ENCODE measurements at regions not wholly inside any gene's neighbourhood (a gene's known extent, or its start where the extent isn't known, plus 50 kb on each side); places are given as distances from the start of the nearest gene placed in this dataset.
"Not testable (repeated sequence)": the region's sequence is repeated elsewhere in the genome, so short reads cannot be mapped to it uniquely, and the experiment has no call there.

DNA sequence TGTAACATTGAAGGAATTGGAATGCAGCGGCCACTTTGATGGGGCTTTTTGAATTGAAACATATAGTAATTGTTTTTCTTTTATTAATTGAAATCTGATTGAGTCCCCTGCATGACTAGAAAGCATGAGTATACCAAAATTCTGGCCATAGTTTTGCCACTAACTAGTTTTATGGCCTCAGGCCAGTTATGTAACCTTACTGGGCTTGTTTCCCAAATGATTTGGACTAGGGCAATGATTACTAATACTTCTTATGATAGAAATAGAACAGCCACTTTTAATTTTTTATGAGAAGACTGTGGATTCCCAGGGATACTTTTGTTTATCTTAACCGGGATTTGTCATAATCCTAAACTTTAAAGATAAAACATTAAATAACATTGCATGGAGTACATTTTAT, 106.9 kb upstream of the GOLGA6L4 start:
- not testable (repeated sequence) for H3K4me1 ChIP-seq (ENCODE audit: control insufficient read depth, insufficient read depth, low read length); H3K27me3 ChIP-seq (ENCODE audit: control insufficient read depth, insufficient read depth, low read length); H3K4me3 ChIP-seq (ENCODE audit: low read depth, low read length); H3K36me3 ChIP-seq (ENCODE audit: control insufficient read depth, insufficient read depth, low read length); H3K9ac ChIP-seq (ENCODE audit: low read depth, low read length); H3K9me3 ChIP-seq (ENCODE audit: control insufficient read depth, insufficient read depth, low read length)

DNA sequence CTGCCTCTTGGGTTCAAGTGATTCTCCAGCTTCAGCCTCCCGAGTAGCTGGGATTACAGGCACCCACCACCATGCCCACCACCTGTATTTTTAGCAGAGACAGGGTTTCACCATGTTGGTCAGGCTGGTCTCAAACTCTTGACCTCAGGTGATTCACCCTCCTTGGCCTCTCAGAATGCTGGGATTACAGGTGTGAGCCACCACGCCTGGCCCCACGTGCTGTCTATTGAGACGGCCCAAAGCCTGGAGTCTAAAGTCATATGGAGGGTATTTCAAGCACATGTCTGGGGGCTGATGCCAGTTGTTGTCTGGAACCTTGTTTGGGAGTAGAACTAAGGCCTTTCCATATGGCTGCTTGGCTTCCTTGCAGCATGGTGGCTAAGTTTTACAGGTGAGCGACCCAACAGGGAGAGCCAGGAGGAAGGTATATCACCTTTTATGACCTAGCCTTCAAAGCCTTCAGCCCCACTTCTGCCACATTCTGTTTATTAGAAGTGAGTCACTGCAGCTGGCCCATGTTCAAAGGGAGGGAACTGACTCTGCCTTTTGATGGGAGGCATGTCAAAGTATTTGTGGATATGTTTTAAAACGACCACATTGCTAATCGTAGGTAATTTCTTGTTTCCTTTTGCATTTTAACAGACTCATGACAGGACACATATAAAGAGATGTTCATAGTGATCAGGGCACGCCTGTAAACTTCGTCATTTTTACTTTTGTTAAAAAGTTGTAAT, 105.3 kb upstream of the GOLGA6L4 start:
- not testable (repeated sequence) for H3K27me3 ChIP-seq (ENCODE audit: control insufficient read depth, insufficient read depth, low read length); H3K9me3 ChIP-seq (ENCODE audit: control insufficient read depth, insufficient read depth, low read length); H3K36me3 ChIP-seq (ENCODE audit: control insufficient read depth, insufficient read depth, low read length); H3K4me3 ChIP-seq (ENCODE audit: low read depth, low read length); H3K4me1 ChIP-seq (ENCODE audit: control insufficient read depth, insufficient read depth, low read length); H3K9ac ChIP-seq (ENCODE audit: low read depth, low read length)

DNA sequence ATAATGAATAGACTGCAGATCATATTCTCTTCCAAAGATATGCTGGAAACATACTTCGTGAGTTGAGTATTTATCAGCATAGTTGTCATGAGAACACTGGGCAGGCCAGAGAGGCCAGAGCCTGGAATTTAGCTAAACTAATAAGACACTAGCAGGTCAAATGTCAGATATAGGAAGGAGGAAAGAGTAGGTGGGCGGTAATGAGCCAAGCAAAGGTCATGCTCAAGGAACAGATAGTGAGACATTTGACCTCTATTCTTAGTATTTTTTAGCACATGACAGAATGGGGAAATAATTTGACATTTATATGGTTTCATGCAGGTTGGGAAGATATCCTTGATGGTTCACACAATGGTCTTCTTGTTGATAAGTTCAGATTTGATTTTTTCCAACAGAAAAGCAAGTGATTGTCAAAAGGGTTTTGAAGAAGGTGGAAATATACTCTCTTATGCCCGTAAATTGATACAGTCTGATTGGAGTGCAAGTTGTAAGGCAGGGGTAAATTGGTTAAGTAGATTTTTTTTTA, 99.6 kb upstream of the GOLGA6L4 start:
- H3K4me3 ChIP-seq (ENCODE audit: low read depth, low read length); H3K9me3 ChIP-seq (ENCODE audit: control insufficient read depth, insufficient read depth, low read length); H3K4me1 ChIP-seq (ENCODE audit: control insufficient read depth, insufficient read depth, low read length); H3K36me3 ChIP-seq (ENCODE audit: control insufficient read depth, insufficient read depth, low read length); H3K27me3 ChIP-seq (ENCODE audit: control insufficient read depth, insufficient read depth, low read length); H3K9ac ChIP-seq (ENCODE audit: low read depth, low read length): not testable (repeated sequence)

DNA sequence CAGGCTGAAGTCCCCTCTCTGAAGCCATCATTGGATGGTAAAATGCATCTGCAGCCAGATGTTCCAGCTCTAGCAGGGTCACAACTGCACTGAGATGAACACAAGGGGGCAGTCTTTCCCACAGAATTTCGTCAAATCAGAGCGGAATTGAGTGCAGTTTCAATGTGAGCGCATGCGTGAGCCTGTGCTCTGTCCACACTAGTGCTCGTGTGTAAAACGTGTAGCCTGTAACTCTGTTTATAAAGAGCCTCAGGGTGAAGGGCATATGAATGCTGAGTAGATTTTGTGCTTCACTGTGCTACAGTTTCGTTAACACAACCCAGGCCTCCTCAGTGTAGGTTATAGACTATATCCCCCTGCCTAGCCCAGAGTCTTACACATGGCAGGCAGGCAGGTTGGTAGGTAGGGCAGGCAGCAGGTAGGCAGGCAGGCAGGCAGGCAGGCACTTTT, 92.7 kb upstream of the GOLGA6L4 start:
- no peaks in the 10 kb centered on the region for H3K9me3 ChIP-seq (ENCODE audit: control insufficient read depth, insufficient read depth, low read length)
- no peak overlapping the region for H3K9ac ChIP-seq (ENCODE audit: low read depth, low read length)
- H3K4me1 ChIP-seq (ENCODE audit: control insufficient read depth, insufficient read depth, low read length): no peaks in the 10 kb centered on the region
- peak overlapping the region; percentile 40 for H3K4me3 ChIP-seq (ENCODE audit: low read depth, low read length)
- H3K36me3 ChIP-seq (ENCODE audit: control insufficient read depth, insufficient read depth, low read length): no peaks in the 10 kb centered on the region
- H3K27me3 ChIP-seq (ENCODE audit: control insufficient read depth, insufficient read depth, low read length): no peaks in the 10 kb centered on the region

DNA sequence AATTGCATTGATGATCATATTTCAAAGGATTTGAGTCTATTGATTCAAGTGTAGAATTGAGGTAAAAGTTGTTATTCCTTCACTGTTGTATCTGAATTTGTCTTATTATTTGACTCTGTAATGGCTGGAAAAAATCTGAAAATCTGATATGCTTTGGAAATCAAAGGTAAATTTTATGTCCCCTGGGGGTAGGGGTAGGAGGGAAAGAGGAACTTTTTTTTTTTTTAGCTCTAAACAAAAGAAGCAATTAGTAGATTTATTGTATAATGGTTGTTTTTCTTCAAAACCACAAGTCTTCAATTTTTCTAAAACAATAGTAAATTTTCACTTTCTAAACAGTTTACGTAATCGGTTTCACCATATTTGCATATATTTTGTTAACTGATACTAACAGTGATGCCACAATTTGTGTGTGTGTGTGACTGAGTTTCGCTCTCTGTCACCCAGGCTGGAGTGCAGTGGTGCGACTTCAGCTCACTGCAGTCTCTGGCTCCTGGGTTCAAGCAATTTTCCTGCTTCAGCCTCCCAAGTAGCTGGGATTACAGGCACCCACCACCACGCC, 91.7 kb upstream of the GOLGA6L4 start:
- Histone ChIP-seq H3K27me3 (ENCODE audit: control insufficient read depth, insufficient read depth, low read length) (no peaks in the 10 kb centered on the region), H3K36me3 (ENCODE audit: control insufficient read depth, insufficient read depth, low read length) (no peaks in the 10 kb centered on the region), H3K4me1 (ENCODE audit: control insufficient read depth, insufficient read depth, low read length) (no peaks in the 10 kb centered on the region), H3K9me3 (ENCODE audit: control insufficient read depth, insufficient read depth, low read length) (no peaks in the 10 kb centered on the region), H3K9ac (ENCODE audit: low read depth, low read length) (no peak overlapping the region), H3K4me3 (ENCODE audit: low read depth, low read length) (no peak overlapping the region)

DNA sequence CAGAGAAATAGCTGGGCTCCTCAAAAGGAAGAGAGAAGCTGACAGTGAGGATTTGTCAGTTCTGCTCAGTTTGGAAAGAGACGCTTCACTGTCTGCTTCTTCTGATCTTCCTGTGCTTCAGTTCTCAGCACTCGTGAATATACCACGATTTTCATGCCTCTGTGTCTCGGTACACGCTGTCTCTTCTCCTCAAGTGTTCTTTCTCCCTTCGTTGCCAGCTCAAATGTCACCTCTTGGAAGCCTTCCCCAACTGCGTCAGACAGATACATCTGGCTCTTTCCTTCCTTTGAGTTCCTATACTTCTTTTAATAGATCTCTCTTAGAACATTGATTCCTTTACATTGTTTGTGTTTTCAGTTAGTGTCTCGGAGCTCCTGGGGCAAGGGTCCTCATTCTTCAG, 90.6 kb upstream of the GOLGA6L4 start:
- not testable (repeated sequence) for H3K4me1 ChIP-seq (ENCODE audit: control insufficient read depth, insufficient read depth, low read length); H3K4me3 ChIP-seq (ENCODE audit: low read depth, low read length); H3K9me3 ChIP-seq (ENCODE audit: control insufficient read depth, insufficient read depth, low read length); H3K27me3 ChIP-seq (ENCODE audit: control insufficient read depth, insufficient read depth, low read length); H3K36me3 ChIP-seq (ENCODE audit: control insufficient read depth, insufficient read depth, low read length); H3K9ac ChIP-seq (ENCODE audit: low read depth, low read length)

DNA sequence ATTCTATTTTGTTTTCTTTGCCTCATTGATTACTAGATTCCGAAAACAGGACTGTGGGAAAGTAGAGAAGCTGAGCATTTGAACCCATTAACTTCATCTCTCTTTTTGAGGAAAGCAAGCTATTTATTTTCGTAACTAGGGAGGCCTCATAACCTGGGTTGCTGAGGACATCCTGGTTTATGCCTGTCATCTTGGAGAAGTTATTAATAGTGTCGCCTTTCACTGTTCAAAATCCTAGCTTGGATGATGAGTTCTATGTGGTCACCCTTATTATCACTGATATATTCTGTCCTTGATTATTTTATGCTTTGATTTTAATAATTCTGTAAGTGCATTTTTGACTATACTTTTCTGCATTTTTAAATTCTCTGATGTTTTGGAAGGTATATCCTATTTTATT, 89.3 kb upstream of the GOLGA6L4 start:
- H3K9me3 ChIP-seq (ENCODE audit: control insufficient read depth, insufficient read depth, low read length); H3K9ac ChIP-seq (ENCODE audit: low read depth, low read length); H3K27me3 ChIP-seq (ENCODE audit: control insufficient read depth, insufficient read depth, low read length); H3K4me3 ChIP-seq (ENCODE audit: low read depth, low read length); H3K36me3 ChIP-seq (ENCODE audit: control insufficient read depth, insufficient read depth, low read length); H3K4me1 ChIP-seq (ENCODE audit: control insufficient read depth, insufficient read depth, low read length): not testable (repeated sequence)

DNA sequence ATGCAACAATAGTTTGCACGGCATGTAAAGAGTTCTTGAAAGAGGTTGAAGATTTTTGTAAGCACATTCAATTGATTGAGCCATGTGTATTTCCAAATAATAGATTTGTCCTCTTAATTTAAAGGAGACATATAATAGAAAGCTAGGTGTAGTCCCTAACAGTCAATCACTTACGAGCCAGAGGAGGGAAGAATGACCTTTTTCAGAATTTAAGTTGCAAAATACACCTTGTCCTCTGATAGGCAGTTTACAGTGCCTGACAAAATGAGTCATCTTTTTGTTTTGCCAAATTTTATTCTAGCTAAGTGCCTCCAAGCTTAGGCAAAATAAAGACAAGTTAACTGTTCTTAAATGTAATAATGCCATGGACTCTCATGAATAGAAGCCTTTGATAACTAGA, 88.3 kb upstream of the GOLGA6L4 start:
- H3K36me3 ChIP-seq (ENCODE audit: control insufficient read depth, insufficient read depth, low read length); H3K4me3 ChIP-seq (ENCODE audit: low read depth, low read length); H3K9ac ChIP-seq (ENCODE audit: low read depth, low read length); H3K4me1 ChIP-seq (ENCODE audit: control insufficient read depth, insufficient read depth, low read length); H3K27me3 ChIP-seq (ENCODE audit: control insufficient read depth, insufficient read depth, low read length); H3K9me3 ChIP-seq (ENCODE audit: control insufficient read depth, insufficient read depth, low read length): not testable (repeated sequence)

DNA sequence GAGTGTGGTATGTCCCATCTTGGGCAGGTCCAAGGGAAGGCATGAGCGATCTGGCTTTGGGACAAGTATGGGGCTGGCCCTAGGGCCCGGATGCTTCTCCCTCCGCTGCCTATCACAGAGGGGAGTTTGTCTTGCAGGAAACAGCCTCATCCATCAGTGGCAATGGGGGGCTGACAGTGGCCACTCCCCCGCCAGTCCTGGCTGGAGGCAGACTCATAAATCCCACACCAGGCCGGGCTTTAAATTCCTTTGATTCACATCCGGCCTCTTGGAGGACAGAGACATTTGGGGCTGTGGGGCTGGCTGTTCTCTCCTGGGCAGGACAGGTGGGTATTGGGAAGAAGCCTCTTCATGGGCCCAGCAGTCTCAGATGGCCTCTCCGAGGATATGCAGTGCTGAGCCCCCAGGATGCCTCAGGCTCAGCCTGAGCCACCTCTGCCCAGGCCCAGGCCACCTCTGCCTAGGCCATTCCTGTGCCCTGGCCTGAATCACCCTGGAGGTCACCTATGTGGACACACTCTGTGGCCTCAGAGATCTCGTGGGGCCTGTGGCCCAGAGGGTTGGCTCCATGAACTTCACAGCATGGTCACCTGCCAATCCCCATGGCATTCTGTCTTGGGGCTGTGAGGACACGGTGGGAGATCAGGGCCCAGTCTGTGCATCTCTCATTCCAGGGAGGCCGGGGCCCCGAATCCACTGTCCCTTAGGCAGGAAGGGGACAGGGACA, 84.2 kb upstream of the GOLGA6L4 start:
- Histone ChIP-seq H3K36me3 (ENCODE audit: control insufficient read depth, insufficient read depth, low read length) (no peaks in the 10 kb centered on the region), H3K9ac (ENCODE audit: low read depth, low read length) (no peak overlapping the region), H3K9me3 (ENCODE audit: control insufficient read depth, insufficient read depth, low read length) (no peaks in the 10 kb centered on the region), H3K27me3 (ENCODE audit: control insufficient read depth, insufficient read depth, low read length) (no peaks in the 10 kb centered on the region), H3K4me1 (ENCODE audit: control insufficient read depth, insufficient read depth, low read length) (no peaks in the 10 kb centered on the region), H3K4me3 (ENCODE audit: low read depth, low read length) (no peak overlapping the region)

DNA sequence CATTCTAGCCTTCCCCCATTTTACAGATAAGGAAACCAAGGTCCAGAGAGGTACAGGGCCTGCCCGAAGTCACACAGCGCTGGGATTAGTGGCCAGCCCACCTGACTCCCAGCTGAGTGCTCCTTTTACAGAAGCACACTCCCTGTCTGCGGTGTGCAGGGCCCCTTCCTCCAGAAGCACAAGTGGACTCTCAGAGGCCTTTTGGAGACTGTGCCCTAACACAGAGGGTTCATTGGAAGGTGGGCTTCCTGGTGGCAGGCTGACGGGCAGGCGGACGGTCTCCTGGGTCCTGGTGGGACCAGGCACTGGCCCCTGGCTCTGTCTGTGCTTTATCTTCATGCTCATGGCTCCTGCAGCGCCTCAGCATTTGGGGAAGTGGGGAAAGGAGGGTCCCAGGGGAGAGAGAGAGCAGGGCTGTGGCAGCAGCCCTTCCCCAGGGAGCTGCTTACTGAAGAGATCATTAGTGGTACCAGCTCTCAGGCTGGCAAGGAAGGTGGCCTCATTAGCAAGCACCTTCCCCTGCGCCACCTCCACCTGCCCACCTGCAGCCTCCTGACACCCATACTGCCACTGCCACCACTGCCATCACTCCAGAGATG, 83.1 kb upstream of the GOLGA6L4 start:
- not testable (repeated sequence) for H3K27me3 ChIP-seq (ENCODE audit: control insufficient read depth, insufficient read depth, low read length); H3K4me1 ChIP-seq (ENCODE audit: control insufficient read depth, insufficient read depth, low read length); H3K36me3 ChIP-seq (ENCODE audit: control insufficient read depth, insufficient read depth, low read length); H3K9ac ChIP-seq (ENCODE audit: low read depth, low read length); H3K9me3 ChIP-seq (ENCODE audit: control insufficient read depth, insufficient read depth, low read length); H3K4me3 ChIP-seq (ENCODE audit: low read depth, low read length)

DNA sequence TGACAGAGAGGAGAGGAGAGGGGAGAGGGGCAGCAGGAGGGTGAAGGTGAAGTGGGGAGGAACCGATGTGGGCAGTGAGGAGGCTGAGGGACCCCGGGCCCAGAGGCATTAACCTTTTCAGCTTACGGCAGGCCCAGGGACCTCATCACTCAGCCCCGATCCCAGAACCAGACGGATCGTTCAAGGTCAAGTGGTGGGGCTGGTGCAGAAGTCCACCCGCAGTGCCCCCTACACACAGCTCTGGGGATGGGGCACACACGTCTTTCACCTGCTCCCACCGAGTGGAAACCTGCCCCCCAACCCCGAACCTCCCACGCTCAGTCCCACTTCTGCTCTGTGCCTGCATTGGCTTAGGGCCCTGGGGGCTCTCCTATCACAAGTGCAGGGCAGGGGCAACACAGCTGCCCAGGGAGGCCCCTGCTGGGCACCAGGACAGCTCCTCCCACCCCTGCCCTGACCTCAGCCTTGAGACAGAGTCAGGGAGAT, 81.9 kb upstream of the GOLGA6L4 start:
- not testable (repeated sequence) for H3K9me3 ChIP-seq (ENCODE audit: control insufficient read depth, insufficient read depth, low read length); H3K27me3 ChIP-seq (ENCODE audit: control insufficient read depth, insufficient read depth, low read length); H3K9ac ChIP-seq (ENCODE audit: low read depth, low read length); H3K4me1 ChIP-seq (ENCODE audit: control insufficient read depth, insufficient read depth, low read length); H3K4me3 ChIP-seq (ENCODE audit: low read depth, low read length); H3K36me3 ChIP-seq (ENCODE audit: control insufficient read depth, insufficient read depth, low read length)

DNA sequence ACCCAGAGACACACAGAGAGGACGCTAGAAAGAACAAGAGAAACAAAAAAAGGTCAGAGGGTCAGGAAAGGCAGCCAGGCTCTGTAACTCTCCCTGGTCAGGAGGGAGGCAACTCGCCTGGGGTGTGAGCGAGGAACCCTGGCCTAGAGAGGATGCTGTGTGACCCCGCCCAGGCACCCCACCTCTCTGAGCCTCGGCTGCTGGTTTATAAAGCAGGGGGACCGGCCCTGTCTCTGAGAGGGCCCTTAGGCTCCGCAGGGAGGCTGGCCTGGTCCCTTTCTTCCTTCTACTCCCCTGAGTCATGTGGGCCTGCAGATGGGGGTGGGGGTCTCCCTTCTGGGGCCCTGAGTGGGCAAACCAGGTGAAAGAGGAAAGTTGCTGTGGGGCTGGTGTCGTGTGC, 81.3 kb upstream of the GOLGA6L4 start:
- not testable (repeated sequence) for H3K4me1 ChIP-seq (ENCODE audit: control insufficient read depth, insufficient read depth, low read length)

More for the DNA sequence above, 81.3 kb upstream of the GOLGA6L4 start:
- not testable (repeated sequence) for H3K4me3 ChIP-seq (ENCODE audit: low read depth, low read length); H3K9me3 ChIP-seq (ENCODE audit: control insufficient read depth, insufficient read depth, low read length); H3K9ac ChIP-seq (ENCODE audit: low read depth, low read length); H3K27me3 ChIP-seq (ENCODE audit: control insufficient read depth, insufficient read depth, low read length); H3K36me3 ChIP-seq (ENCODE audit: control insufficient read depth, insufficient read depth, low read length)
